GM21390 (cell line): ENCODE measurements at regions not wholly inside any gene's neighbourhood (a gene's known extent, or its start where the extent isn't known, plus 50 kb on each side); places are given as distances from the start of the nearest gene placed in this dataset.
"Not testable (repeated sequence)": the region's sequence is repeated elsewhere in the genome, so short reads cannot be mapped to it uniquely, and the experiment has no call there.

Experiments used
- ATAC-seq: cut with Tn5 transposase; IDR thresholded peaks from one replicate; pipeline ENCODE4 v1.9.1; 2021; ENCODE audit not compliant: unreplicated experiment

GRCh38 chr16:21487956-21488355 lies 111.4 kb upstream of the METTL9 start:
- not testable (repeated sequence) for ATAC-seq

- ATAC-seq, result not testable (repeated sequence)
Observed at GRCh38 chr16:21499046-21499445, 100.3 kb upstream of the METTL9 start.

GRCh38 chr16:21501223-21501868 lies 98.0 kb upstream of the METTL9 start:
- peak; percentile 53 for ATAC-seq

GRCh38 chr16:21501869-21502667 lies 97.3 kb upstream of the METTL9 start:
- peak; percentile 61 for ATAC-seq

- ATAC-seq, result not testable (repeated sequence)
Observed at GRCh38 chr16:21503574-21503920, 95.8 kb upstream of the METTL9 start.

- ATAC-seq, result not testable (repeated sequence)
Observed at GRCh38 chr16:21503941-21504832, 95.2 kb upstream of the METTL9 start.

GRCh38 chr16:21505751-21506520 lies 93.4 kb upstream of the METTL9 start:
- not testable (repeated sequence) for ATAC-seq

GRCh38 chr16:21506857-21507456 lies 92.4 kb upstream of the METTL9 start:
- peak; percentile 59 for ATAC-seq

GRCh38 chr16:21507631-21508305 lies 91.6 kb upstream of the METTL9 start:
- not testable (repeated sequence) for ATAC-seq

- ATAC-seq, result not testable (repeated sequence)
Observed at GRCh38 chr16:21508661-21509436, 90.5 kb upstream of the METTL9 start.

- not testable (repeated sequence) for ATAC-seq
Observed at GRCh38 chr16:21509437-21510086, 89.8 kb upstream of the METTL9 start.

GRCh38 chr16:21510869-21511255 lies 88.5 kb upstream of the METTL9 start:
- not testable (repeated sequence) for ATAC-seq

GRCh38 chr16:21511315-21512210 lies 87.8 kb upstream of the METTL9 start:
- not testable (repeated sequence) for ATAC-seq

GRCh38 chr16:21512280-21513192 lies 86.8 kb upstream of the METTL9 start:
- ATAC-seq, result not testable (repeated sequence)

GRCh38 chr16:21513337-21513741 lies 86.0 kb upstream of the METTL9 start:
- not testable (repeated sequence) for ATAC-seq

GRCh38 chr16:21513812-21514473 lies 85.4 kb upstream of the METTL9 start:
- ATAC-seq, result not testable (repeated sequence)
